HG02610 (cell line): ENCODE measurements at regions not wholly inside any gene's neighbourhood (a gene's known extent, or its start where the extent isn't known, plus 50 kb on each side); places are given as distances from the start of the nearest gene placed in this dataset.

Source experiments
- ATAC-seq: cut with Tn5 transposase; IDR thresholded peaks from one replicate; pipeline ENCODE4 v1.9.1; 2021; ENCODE audit warnings: mild to moderate bottlenecking, moderate library complexity; ENCODE audit not compliant: unreplicated experiment

DNA sequence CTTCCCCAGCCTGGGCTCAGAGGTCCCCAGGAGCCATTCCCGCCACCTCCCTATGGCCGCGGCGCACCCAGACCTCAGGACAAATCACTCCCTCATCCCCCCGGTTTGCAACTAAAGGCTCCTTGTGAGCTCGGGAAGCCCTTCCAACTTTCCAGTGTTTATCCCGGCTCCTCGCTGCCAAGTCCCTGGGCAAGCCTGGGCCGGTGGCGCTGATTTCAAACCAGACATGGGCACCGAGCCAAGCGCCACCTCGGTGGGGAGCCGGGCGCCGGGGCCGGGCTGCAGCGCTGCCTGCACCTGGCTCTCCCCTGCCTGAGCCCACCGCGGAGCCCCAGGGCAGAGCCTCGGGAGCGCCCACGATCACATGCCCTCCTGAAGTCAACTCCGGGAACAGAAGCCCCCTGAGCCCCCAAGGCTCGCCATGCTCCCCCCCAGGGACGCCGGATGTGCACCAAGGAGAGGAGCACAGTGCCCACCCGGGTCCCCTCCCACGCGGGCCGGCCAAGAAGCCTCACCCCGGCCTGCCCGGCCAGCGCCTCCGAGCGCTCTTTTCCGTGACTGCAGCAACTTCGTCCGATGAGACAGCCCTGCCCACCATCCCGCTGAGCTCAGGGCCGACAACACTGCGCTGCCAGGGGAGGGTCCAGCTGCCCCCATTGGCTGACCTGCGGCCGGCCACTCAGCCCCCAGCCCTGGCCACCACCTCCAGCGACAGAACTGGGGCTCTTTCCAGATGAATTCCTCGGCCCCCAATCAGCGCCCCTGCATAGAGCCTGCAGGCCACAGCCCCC is 50.0 kb downstream of the NCOR2 start:
- ATAC-seq, result no peak

DNA sequence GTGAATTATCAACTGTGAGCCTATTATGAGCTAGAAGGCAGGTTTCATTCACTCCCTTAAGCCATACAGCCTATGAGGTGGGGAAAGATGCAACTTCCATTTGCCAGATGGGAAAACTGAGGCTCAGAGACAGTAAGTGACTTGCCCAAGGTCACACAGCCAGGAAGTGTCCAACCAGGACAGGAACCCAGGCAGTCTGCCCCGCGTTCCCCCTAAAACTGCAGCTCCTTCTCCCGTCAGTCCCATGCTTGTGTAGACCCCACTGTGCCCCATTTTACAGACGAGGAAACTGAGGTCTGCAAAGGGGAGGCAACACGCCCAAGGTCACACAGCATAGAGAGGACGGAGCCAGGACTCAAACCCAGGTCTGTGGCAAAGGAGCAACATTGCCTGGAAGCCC is 50.6 kb downstream of the NCOR2 start:
- no peak for ATAC-seq

DNA sequence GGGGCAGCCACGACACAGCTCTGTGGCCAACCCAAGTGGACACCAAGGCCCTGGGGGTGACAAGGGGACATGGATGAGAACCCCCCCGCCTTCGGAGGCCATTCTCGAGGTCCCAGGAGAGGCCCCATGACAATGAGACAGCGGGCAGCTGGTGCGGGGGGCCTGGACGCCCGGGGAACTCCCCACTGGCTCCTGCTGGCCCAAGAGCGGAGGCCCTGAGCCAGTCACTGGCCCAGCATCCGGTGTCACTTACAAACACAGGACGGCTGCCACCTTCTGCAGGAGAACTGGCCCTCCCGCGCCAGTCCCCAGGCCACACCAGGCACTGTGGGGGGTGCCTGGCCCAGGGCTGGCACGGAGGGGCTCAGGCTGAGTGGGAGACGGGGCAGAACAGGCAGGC is 51.4 kb downstream of the NCOR2 start:
- no peak for ATAC-seq

DNA sequence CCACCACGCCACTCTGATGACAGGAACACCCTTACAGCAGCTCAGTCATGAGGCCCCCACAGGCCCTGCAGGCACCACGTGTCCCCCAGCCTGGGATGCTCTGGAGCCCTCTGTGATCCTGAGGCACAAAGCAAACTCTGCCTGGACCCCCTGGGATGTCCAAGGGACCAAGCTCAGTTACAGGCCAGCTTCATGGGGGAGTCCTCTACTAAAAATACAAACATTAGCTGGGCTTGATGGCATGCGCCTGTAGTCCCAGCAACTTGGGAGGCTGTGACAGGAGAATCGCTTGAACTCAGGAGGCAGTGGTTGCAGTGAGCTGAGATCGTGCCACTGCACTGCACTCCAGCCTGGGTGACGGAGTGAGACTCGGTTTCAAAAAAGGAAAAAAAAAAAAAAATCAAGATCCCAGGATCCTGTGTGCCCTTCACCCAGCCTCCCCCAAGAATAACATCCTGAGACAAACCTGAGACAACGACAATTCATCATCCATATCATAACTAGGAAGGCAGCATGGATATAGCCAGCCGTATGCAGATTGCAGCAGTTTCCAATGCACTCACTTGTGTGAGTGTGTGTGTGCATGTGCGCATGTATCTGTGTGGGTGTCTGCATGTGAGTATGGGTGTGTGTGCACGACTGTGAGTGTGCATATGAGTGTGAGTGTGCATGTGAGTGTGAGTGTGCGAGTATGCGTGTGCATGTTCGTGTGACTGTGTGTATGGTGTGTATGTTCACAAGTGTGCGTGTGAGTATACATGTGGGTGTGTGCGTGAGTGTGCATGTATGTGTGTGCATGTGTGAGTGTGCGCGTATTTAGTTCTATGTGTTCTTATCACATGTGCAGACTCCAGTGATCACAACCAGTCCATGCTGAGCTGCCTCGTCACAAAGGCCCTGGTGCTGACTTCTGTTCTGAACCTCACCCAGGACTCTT is 52.1 kb downstream of the NCOR2 start:
- no peak for ATAC-seq

DNA sequence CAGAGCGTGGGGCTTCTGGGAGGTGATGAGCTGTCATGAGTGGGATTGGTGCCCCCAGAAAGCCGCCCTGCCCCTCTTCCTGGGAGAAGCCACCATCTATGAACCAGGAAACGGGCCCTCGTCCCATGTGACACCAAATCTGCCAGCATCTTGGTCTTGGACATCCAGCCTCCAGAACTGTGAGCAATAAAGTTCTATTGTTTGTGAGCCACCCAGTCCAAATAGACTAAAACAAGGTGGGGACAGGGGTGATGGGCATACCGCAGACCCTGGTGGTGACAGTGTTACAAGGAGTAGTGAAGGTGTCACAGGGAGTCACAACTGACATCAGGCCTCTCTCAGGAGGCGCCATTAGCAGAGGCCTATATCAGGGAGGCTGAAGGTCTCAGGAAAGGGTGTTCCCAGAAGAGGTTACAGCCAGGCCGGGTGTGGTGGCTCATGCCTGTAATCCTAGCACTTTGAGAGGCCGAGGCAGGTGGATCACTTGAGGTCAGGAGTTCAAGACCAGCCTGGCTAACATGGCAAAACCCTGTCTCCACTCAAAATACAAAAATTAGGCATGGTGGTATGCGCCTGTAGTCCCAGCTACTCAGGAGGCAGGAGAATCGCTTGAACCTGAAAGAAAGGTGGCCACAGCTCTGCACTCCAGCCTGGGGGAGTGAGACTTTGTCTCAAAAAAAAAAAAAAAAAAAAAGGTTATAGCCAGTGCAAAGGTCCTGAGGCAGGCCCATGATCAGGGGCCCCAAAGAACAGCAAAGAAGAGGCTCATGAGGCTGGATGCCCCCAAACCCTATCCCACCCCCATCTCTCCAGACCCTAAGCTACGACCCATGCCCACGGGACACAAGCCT is 53.0 kb downstream of the NCOR2 start:
- no peak for ATAC-seq

DNA sequence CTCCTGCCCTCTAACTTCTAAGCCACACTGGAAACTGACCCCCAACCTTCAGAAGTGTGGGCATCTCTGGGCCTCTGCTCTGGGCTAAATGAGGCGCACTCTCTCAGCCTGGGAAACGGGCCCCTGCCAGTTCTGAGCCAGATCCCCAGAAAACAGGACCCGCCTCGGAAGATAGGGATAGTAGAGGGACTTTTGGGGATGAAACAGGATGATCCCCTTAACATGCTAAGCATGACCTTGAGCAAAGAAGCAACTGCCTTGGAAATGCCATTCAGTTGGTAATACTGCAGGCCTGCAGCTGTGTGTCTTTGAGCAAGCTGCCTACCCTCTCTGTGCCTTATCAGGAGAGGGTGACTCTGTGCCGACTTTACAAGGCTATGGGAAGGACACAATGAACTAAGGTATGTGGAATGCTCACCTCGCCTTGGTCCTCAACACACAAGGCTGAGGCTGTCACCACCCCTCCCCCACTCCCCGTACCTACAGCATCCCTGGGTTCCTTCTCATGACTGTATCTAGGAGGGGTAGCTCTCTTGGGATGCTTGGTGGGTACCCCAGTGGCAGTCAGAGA is 54.0 kb downstream of the NCOR2 start:
- no peak for ATAC-seq

DNA sequence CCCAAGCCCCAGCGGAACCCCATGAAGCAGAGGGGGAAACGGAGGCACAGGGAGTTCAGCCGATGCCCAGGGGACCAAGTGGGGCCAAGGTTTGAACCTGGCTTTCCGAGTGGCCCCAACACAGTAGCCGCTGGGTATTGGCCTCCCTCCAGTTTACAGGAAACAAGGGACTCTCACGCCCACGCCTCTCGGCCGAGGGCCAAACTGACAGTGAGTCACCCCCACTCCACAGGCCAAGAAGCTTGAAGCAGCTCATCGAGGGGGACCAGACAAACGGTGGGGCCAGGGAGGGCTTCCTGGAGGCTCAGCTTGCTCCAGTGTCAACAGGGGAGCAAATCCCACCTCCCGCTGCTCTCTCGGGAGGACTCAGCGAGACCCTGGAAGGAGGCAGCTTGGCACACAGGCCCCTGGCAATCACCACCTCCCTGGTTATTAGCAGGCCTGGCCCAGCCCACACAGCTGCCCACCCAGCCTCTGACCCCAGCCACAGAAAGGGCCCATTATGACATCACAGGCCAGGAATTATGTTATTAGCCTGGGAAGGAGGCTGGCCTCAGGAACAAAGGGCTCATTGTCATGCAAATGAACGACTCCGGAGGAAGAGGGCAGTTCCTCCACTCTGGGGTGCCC is 54.6 kb downstream of the NCOR2 start:
- ATAC-seq, result no peak

DNA sequence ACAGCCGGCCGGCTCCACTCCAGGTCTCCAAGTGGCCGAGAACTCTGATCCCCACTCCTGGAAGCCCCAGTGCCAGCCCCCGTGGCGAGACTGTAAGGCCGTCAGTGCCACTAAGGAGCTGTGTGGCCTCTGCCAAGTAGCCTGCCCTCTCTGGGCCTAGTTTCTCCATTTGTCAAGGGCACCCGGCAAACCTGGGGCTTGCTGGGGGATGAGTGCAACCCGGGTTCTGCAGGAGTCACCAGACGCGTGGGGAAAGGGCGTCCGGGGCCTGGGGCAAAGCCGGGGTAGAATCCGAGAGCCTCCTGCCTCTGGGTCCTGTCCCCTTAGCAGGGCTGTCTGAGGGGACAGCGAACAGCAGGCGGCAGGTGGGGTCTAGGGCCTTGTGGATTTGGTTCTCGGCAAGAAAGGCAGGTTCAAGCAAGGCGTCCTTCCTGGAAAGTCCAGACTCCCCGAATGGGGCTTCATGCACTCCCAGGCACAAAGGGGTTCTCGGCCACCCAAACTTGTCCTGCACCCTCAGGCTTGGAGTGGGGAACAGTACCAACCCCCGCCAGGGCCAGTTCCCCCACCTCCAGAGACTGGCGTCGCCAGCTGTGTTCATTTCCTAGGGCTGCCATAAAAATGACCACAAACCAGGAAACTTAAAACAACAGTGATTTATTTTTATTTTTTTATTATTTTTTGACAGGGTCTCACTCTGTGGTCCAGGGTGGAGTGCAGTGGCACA is 56.0 kb downstream of the NCOR2 start:
- no peak for ATAC-seq

DNA sequence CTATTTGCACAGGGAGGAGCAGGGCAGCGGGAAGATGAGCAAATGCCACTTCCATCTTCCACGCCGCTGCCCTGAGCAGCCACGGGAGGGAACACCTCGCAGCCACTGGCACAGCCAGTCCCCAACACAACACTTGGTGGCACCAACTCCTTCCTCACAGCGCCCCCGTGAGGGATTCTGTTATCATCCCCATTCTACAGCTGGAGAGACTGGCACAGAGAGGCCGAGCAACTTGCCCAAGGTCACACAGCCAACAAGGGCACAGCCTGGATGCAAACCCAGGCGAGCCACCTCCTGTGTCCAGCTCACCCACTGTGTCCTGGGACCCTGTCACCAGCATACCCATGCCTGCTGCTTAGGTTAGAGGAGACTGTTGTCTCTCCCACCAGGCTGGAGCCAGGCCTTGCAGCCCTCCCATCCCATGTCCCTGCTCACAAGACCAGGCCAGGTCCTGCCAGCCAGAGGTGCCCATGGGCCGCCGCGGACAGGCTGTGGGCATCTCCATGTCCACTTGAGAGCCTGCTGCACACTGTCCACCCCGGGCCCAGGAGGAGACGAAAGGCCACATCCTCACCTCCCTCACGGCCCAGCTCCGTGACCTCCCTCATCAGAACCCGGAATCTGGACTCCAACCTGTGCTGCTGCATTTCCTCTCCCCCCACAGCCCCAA is 57.0 kb downstream of the NCOR2 start:
- ATAC-seq, result no peak

DNA sequence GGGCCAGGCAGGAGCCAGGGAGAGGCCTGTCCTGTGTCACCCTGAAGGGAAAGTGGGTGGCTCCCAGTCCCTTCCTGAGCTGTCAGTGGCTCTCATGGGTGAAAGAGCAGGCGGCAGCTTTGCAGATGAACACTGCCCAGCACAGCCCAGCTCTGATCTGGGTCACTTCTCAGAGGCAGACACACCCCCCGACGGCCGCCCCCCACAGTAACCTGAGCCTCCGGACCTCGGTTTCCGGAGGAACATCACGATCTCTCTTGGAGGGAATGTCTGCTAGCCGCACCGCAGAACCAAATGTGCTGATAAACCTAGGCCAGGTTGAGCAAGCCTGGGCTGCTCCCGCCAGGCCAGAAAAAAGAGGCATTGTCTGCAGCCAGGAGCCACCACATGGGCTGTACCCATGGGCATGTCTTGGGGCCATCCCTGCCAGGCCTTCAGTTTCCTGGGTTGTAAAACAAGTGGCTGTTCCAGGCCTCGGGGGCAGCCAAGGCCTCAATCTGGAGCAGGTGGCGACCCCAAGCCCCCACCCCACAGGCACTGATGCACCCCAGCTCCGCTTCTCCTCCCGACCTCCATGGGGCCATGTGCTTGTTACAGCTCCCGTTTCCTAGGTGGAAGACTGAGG is 57.6 kb downstream of the NCOR2 start:
- ATAC-seq, result no peak

DNA sequence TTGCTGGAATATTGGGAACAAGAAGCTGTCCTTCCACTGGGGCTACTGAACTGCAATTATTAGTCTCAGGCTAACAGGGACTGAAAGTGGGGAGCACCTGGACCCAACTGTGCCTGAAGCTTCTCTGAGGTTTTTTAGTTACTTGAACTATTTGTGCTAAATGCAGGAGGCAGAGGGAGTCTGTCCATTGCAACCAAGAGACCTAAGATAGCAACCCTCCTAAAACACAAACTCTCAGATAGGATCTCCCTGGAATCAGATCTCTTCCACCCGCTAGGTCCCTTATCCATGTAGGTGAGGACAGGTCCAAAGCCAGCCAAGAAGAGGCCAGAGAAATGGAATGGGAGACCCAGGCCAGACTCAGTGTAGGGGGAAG is 58.1 kb downstream of the NCOR2 start:
- no peak for ATAC-seq

DNA sequence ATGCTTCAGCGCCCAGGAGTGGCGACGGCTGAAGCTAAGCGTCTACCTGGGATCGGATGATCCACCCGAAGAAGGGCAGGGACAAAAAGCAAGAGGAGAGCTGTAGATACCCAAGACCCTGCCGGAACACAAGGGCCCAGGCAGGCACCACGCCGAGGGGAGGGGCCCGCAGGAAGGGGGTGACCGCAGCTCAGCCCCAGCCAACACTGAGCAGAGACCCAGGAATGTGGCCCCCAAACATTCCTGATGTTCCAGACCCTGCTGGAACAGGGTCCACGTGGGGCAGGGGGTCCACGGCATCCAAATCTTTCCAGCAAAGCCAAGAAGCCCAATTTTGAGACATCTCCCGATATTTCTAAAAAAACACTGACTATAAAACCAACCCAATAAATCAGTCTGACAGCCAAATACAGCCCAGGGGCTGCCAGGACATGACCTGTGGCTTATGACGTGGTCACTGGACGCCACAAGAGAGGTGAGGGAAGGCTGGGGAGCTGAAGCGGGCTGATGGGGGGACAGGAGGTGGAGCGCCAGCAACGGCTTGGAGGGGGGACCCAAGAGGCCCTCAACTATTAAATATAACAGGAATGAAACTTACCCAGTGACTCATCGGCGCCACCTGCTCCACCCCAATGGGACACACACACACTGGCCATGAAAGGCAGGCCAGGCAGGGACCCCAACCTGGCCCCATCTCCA is 58.9 kb downstream of the NCOR2 start:
- no peak for ATAC-seq

DNA sequence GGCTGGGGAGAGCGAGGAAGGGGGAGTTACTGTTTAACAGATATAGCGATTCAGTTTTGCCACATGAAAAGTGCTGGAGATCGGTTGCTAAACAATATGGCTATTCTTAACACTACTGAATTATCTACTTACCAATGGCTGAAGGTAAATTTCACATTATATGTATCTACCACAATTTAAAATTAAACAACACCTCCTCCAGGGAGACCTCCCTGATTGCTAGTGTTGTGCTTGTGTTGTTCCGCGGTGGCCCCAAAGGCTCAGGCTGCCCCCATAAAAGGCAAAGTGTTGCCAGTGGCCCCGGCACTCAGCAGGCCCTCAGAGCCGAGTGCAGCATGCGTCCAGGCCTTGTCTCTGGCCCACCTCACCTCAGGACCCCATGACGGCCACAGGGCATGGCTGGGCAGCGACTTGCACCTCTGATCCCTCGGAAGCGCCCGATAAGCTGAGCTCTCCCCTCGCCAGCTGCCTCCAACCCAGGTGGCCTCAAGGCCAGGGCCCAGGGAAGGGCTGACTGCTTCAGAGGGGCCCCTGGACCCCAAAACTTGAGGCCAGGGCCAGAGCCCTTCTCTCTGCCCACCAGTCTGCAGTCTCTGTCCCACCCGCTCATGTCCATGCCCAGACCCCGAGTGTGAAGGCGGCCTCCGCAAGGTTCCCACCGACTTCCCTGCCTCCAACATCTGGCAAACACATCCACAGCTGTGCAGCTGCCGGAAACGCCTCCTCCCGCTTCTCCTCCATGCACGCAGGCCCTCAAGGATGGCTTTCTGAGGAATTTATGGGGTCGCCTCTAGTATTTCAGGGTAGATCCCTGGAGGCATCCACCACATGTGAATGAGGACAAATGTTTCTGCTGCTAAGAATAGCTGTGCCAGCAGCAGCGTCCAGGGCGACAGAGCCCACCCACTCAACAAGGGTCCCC is 60.0 kb downstream of the NCOR2 start:
- no peak for ATAC-seq

DNA sequence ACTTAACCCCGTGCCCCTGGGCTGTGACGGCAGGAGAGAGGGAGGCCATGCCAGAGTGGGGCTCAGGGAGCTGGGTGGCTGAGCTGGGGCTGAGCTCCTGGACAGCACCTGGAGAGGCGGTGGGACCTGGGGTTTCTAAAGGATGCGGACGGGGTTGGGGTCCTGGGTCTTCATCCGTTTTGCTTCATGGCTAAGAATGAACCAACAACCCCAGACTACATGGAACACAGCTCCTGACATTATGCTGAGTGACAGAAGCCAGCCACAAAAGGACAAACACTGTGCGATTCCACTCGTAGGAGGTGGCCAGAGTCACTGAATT is 60.6 kb downstream of the NCOR2 start:
- no peak for ATAC-seq

DNA sequence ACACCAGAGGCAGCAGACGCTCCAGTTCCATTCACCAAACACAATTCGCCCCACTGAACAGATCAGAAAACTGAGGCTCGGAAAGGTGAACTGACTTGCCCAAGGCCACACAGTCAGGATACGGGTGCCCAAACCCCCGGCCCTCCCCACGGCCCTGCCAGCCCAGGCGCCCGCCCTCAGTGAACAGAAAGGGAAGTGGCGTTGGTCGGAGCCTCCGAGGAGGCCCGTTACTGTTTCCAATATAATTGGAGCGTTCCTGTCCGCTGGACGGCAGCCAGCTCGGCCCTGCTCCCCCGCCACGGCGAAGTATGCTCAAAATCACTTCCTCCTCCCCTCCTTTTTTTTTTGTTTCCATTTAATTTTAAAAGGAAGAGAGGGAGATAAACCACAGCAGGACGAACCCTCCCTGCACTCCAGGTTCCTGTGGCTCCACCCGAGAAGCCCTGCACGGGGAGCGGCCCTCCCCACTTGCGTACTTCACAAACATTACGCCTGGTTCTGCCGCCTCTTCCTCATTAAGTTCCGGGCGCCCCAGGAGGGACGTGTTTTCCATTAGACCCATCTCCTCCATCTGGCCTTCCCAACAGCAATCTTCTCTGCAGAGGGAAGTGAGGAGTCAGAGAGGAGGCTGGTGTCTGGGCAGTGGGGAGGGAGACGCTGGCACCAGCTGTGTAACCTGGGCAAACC is 61.1 kb downstream of the NCOR2 start:
- no peak for ATAC-seq

DNA sequence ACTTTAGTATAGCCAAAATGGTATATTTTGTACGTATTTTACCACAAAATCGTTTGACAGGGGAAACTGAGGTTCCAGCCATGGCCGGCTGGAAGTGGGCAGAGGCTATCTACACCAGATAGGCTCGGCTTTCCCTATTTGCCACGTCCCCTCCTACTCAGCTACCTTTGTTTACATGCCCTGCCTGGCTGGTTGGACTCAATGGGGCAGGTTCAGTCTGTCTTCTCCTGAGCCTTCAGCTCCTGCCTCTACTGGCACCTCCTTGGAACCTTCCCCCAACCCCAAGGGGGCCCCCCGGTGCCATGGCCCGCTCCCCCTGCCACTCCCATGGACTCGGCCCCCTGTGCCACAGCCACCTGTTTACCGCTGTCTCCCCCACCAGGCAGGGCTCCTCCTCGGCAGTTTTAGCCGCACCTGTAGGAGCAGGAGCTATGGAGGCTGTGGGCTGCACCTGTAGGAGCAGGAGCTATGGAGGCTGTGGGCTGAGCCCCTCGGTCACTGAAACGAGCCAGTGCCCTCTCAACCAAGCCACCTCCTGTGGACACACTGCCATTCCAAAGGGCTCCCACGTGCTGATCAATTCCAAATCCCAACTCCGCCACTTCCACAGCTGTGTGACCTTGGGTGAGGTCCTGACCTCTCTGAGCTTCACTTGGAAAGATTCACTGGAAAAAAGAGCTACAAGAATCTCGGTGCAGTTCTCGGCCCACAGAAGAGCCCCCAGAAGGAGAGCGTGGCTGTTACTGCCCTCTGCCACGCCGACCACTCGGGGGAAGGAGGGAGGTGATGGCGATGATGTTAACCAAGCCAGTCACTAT is 62.2 kb downstream of the NCOR2 start:
- no peak for ATAC-seq
